H1 (cell line): ENCODE measurements at regions not wholly inside any gene's neighbourhood (a gene's known extent, or its start where the extent isn't known, plus 50 kb on each side); places are given as distances from the start of the nearest gene placed in this dataset.
A peak's percentile ranks its signal among the peaks of the same experiment; 100 is the strongest.

Experiments
- CTCF ChIA-PET: fragments of 300-600 bp; sonication (Branson Sonifier 250); formaldehyde crosslinking; loops from one replicate; lab custom pipeline; 2021; ENCODE audit not compliant: partially characterized antibody; lab: Charles Lee
- POLR2A ChIA-PET: fragments of 300-600 bp; sonication (Branson Sonifier 250); formaldehyde crosslinking; loops from one replicate; lab custom pipeline; 2021; ENCODE audit warnings: inconsistent platforms; ENCODE audit not compliant: partially characterized antibody; lab: Charles Lee
- DNase-seq, 2 experiments: peaks; one replicate each; pipeline versions ENCODE4 v3.0.0 to v3.0.0-alpha.2; 2010 to 2022; ENCODE audit warnings: low spot score in 2 of 2, low read depth in 1 of 2, mixed read lengths in 1 of 2
- FAIRE-seq: peaks from 2 replicates; lab custom pipeline; 2011; peaks lifted over from hg19 to GRCh38; lab: Jason Lieb, UNC
- H2AFZ ChIP-seq: 2 replicates; pipeline ENCODE4 v1.8.1; 2012; ENCODE audit warnings: low read length, inconsistent platforms
- H2AK5ac ChIP-seq: 2 replicates; pipeline ENCODE4 v1.6.1; 2013; ENCODE audit warnings: low read depth, low read length
- H2BK120ac ChIP-seq: replicated peaks from 2 replicates; pipeline ENCODE3; 2013; ENCODE audit warnings: low read depth, low read length, inconsistent platforms
- H2BK12ac ChIP-seq: 2 replicates; pipeline ENCODE4 v1.6.1; 2013; ENCODE audit warnings: low read depth, low read length
- H2BK15ac ChIP-seq: 2 replicates; pipeline ENCODE4 v1.6.1; 2013; ENCODE audit warnings: low read length
- H2BK20ac ChIP-seq: 2 replicates; pipeline ENCODE4 v1.6.1; 2013; ENCODE audit warnings: low read length
- H2BK5ac ChIP-seq: 2 replicates; pipeline ENCODE4 v1.6.1; 2013; ENCODE audit warnings: low read depth, low read length
- H3K14ac ChIP-seq: 2 replicates; pipeline ENCODE4 v1.6.1; 2013; ENCODE audit warnings: inconsistent platforms; ENCODE audit not compliant: insufficient read length
- H3K18ac ChIP-seq: 2 replicates; pipeline ENCODE4 v1.6.1; 2013; ENCODE audit warnings: low read length; ENCODE audit errors: extremely low read depth
- H3K23ac ChIP-seq: 2 replicates; pipeline ENCODE4 v1.6.1; 2013; ENCODE audit warnings: inconsistent platforms; ENCODE audit not compliant: insufficient read length
- H3K23me2 ChIP-seq: 2 replicates; pipeline ENCODE4 v1.6.1; 2013; ENCODE audit warnings: low read depth, low read length
- H3K27ac ChIP-seq: 2 replicates; pipeline ENCODE4 v1.6.1; 2011; ENCODE audit warnings: low read depth, low read length, inconsistent platforms
- H3K27me3 ChIP-seq, 4 experiments: replicated peaks in 1 of 4; 1 replicate in 1 of 4; 2 replicates in 3 of 4; pipeline versions ENCODE4 v1.6.1 to v1.8.1; 2011 to 2013; ENCODE audit warnings: low read length in 3 of 4, mild to moderate bottlenecking in 3 of 4, inconsistent platforms in 2 of 4, mixed read lengths in 2 of 4, moderate library complexity in 1 of 4; ENCODE audit not compliant: control insufficient read depth in 3 of 4, insufficient read depth in 3 of 4; ENCODE audit errors: extremely low read depth in 1 of 4
- H3K36me3 ChIP-seq, 4 experiments: 2 replicates each; pipeline versions ENCODE4 v1.6.1 to v1.8.1; 2011 to 2013; ENCODE audit warnings: mild to moderate bottlenecking in 4 of 4, low read length in 3 of 4, moderate library complexity in 2 of 4, control low read depth in 1 of 4, inconsistent platforms in 1 of 4; ENCODE audit not compliant: insufficient read depth in 4 of 4, control insufficient read depth in 2 of 4
- H3K4ac ChIP-seq: replicated peaks from 2 replicates; pipeline ENCODE3; 2013; ENCODE audit warnings: low read length, low read depth, mixed read lengths, inconsistent platforms; ENCODE audit not compliant: insufficient read length
- H3K4me1 ChIP-seq, 4 experiments: replicated peaks in 1 of 4; 1 replicate in 1 of 4; 2 replicates in 3 of 4; pipeline versions ENCODE4 v1.6.1 to v1.8.1; 2011 to 2013; ENCODE audit warnings: low read length in 3 of 4, inconsistent platforms in 2 of 4, mixed read lengths in 1 of 4; ENCODE audit not compliant: insufficient read depth in 4 of 4, control insufficient read depth in 3 of 4
- H3K4me2 ChIP-seq, 2 experiments: 2 replicates each; pipeline versions ENCODE4 v1.6.1 to v1.8.1; 2011 to 2013; ENCODE audit warnings: low read depth in 2 of 2, low read length in 2 of 2, control low read depth in 1 of 2, inconsistent platforms in 1 of 2, mild to moderate bottlenecking in 1 of 2; ENCODE audit not compliant: insufficient read depth in 1 of 2
- H3K4me3 ChIP-seq, 4 experiments: fragments of 200-600, 300-600 bp in 1 of 4; sonication (generic), shearing (Covaris generic), sonication (Bioruptor Twin) in 1 of 4; 2 replicates each; pipeline versions ENCODE4 v1.5.1 to v1.8.1; 2011 to 2016; ENCODE audit warnings: low read length in 4 of 4, low read depth in 3 of 4, control low read depth in 2 of 4, inconsistent platforms in 2 of 4, mild to moderate bottlenecking in 2 of 4, mixed read lengths in 1 of 4, moderate library complexity in 1 of 4; ENCODE audit not compliant: insufficient read depth in 2 of 4; ENCODE audit errors: extremely low read depth in 1 of 4
- H3K56ac ChIP-seq: replicated peaks from 2 replicates; pipeline ENCODE3; 2013; ENCODE audit warnings: low read depth, mild to moderate bottlenecking, mixed read lengths, low read length, inconsistent platforms; ENCODE audit not compliant: insufficient read length
- H3K79me1 ChIP-seq: 2 replicates; pipeline ENCODE4 v1.6.1; 2013; ENCODE audit warnings: low read depth, low read length, control low read depth
- H3K79me2 ChIP-seq, 2 experiments: 2 replicates each; pipeline versions ENCODE4 v1.6.1 to v1.8.1; 2012 to 2013; ENCODE audit warnings: low read length in 2 of 2, mild to moderate bottlenecking in 2 of 2, inconsistent platforms in 1 of 2; ENCODE audit not compliant: insufficient read depth in 2 of 2, control insufficient read depth in 1 of 2
- H3K9ac ChIP-seq, 4 experiments: replicated peaks in 1 of 4; 1 replicate in 1 of 4; 2 replicates in 3 of 4; pipeline versions ENCODE4 v1.6.1 to v1.8.1; 2011 to 2013; ENCODE audit warnings: low read depth in 3 of 4, low read length in 3 of 4, control low read depth in 2 of 4, mild to moderate bottlenecking in 2 of 4, moderate library complexity in 2 of 4, inconsistent platforms in 1 of 4; ENCODE audit errors: extremely low read depth in 1 of 4
- H3K9me3 ChIP-seq, 2 experiments: 2 replicates each; pipeline versions ENCODE4 v1.6.1 to v1.8.1; 2012 to 2013; ENCODE audit warnings: mild to moderate bottlenecking in 2 of 2, moderate library complexity in 2 of 2, control low read depth in 1 of 2, inconsistent platforms in 1 of 2, low read depth in 1 of 2, low read length in 1 of 2, mixed read lengths in 1 of 2; ENCODE audit not compliant: insufficient read depth in 2 of 2
- H4K20me1 ChIP-seq, 2 experiments: replicated peaks in 1 of 2; 2 replicates each; pipeline versions ENCODE3 to v1.8.1; 2011 to 2013; ENCODE audit warnings: inconsistent platforms in 2 of 2, low read length in 2 of 2, mild to moderate bottlenecking in 1 of 2; ENCODE audit not compliant: insufficient read depth in 2 of 2, control insufficient read depth in 1 of 2
- H4K5ac ChIP-seq: 2 replicates; pipeline ENCODE4 v1.6.1; 2013; ENCODE audit warnings: low read length, low read depth, mixed read lengths, inconsistent platforms; ENCODE audit not compliant: insufficient read length
- H4K8ac ChIP-seq: 2 replicates; pipeline ENCODE4 v1.8.0; 2013; ENCODE audit warnings: mild to moderate bottlenecking, moderate library complexity, low read length, inconsistent platforms; ENCODE audit not compliant: insufficient read depth; ENCODE audit errors: extremely low read depth
- H4K91ac ChIP-seq: replicated peaks from 2 replicates; pipeline ENCODE3; 2013; ENCODE audit warnings: low read length, mixed read lengths, inconsistent platforms; ENCODE audit not compliant: insufficient read length
- ATF2 ChIP-seq: IDR thresholded peaks from 2 replicates; pipeline ENCODE4 v1.6.1; 2012; ENCODE audit warnings: low read length, inconsistent platforms
- CBX5 ChIP-seq: fragments of 300-800, 300-1000 bp; sonication (generic); IDR thresholded peaks from 2 replicates; pipeline ENCODE4 v1.7.1; 2016; ENCODE audit warnings: antibody characterized with exemption, low read length, low read depth
- CEBPB ChIP-seq: IDR thresholded peaks from 2 replicates; pipeline ENCODE4 v1.6.1; 2012; ENCODE audit warnings: low read depth, low read length
- CHD1 ChIP-seq: IDR thresholded peaks from 2 replicates; pipeline ENCODE4 v1.6.1; 2012; ENCODE audit warnings: low read depth, low read length, improper control_type of control experiment
- GTF2F1 ChIP-seq: IDR thresholded peaks from 2 replicates; pipeline ENCODE4 v1.6.1; 2012; ENCODE audit warnings: low read depth, low read length, improper control_type of control experiment, borderline replicate concordance
- POLR2AphosphoS5 ChIP-seq: IDR thresholded peaks from 2 replicates; pipeline ENCODE4 v1.6.1; 2011; ENCODE audit warnings: low read depth, low read length
- POU5F1 ChIP-seq: IDR thresholded peaks from 2 replicates; pipeline ENCODE4 v1.6.1; 2011; ENCODE audit warnings: low read depth, mild to moderate bottlenecking, low read length, moderate library complexity
- SUZ12 ChIP-seq: fragments of 200-600 bp; sonication (generic); IDR thresholded peaks from 2 replicates; pipeline ENCODE4 v1.6.1; 2012; ENCODE audit warnings: mild to moderate bottlenecking, inconsistent platforms, low read length, moderate library complexity, mixed read lengths
- TEAD4 ChIP-seq: IDR thresholded peaks from 2 replicates; pipeline ENCODE4 v1.6.1; 2012; ENCODE audit warnings: low read depth, low read length, inconsistent platforms, mixed read lengths
- WGBS, 2 experiments: shearing (Covaris generic) in 1 of 2; methylation state at CpG; one replicate each; pipeline versions ENCODE4 v1.1.6 to v1.1.7; 2013 to 2015; ENCODE audit warnings: low lambda C conversion rate in 2 of 2, mixed read lengths in 2 of 2, inconsistent platforms in 1 of 2, low coverage in 1 of 2, missing lambda C conversion rate in 1 of 2; ENCODE audit not compliant: insufficient replicate concordance in 2 of 2, insufficient coverage in 1 of 2, insufficient read length in 1 of 2; ENCODE audit errors: extremely low coverage in 1 of 2, missing lambda C conversion rate in 1 of 2; 5-methylcytosine and 5-hydroxymethylcytosine counted together
- TF ChIP-seq, protein P1 (sequence below): IDR thresholded peaks from 2 replicates; pipeline ENCODE4 v1.6.1; 2012; ENCODE audit warnings: inconsistent platforms
- TF ChIP-seq, protein P2 (sequence below): IDR thresholded peaks from 2 replicates; pipeline ENCODE4 v1.6.1; 2011; ENCODE audit warnings: low read depth, mild to moderate bottlenecking, low read length; ENCODE audit not compliant: insufficient read depth

DNA sequence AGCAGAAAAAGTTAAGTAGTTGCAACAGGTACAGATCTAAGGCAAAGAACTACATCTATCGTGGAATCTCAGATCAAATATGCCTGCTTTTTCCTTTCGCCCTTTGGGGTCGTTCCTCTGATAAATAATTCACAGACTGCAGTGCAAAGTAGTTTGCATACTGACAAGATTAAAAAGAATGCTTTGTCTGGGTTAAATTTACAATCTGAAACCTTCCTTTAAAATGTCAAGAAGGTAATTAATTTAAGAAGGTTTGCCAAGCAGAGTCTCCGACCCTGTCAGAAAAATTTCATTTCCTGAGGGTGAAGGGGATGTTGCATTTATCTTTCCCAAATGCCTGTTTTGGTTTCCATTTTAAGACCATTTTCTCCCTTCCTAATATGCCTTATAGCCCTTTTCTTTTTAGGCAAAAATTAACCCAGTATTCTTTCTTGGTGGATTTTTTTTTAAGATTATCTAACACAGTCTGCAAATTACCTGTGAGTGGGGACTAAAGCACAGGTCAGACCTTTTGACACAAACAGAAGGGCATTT lies 406.9 kb downstream of the LRIG3 start:
- 89% methylated on average over 4 of the region's 4 CpGs; no CpG with 5 or more reads in 1 of the 2 experiments for WGBS, 2 experiments
- Histone ChIP-seq H3K56ac (no peak overlapping the region), H3K18ac (no peak overlapping the region), H3K79me2 (no peaks in the 10 kb centered on the region), H2AFZ (peak overlapping the region; percentile 11; the same call in 1 of the 2 replicates), H3K4me2 (no peak overlapping the region), H4K20me1 (no peaks in the 10 kb centered on the region), H3K27me3 (no peaks in the 10 kb centered on the region), H2BK5ac (no peak overlapping the region), H3K4me3 (no peak overlapping the region), H3K23me2 (no peaks in the 10 kb centered on the region), H2AK5ac (no peak overlapping the region), H3K4me1 (no peaks in the 10 kb centered on the region), H3K23ac (no peak overlapping the region), H4K8ac (no peak overlapping the region), H2BK12ac (no peak overlapping the region), H3K79me1 (no peaks in the 10 kb centered on the region), H3K27ac (no peak overlapping the region), H2BK15ac (no peak overlapping the region), H4K5ac (no peak overlapping the region), H2BK120ac (no peak overlapping the region), H3K4ac (no peak overlapping the region), H3K9ac (no peak overlapping the region), H3K9me3 (peaks cover 3 to 13% of the 10 kb centered on the region in 2 experiments; a peak in 3 of 4 replicates), H3K14ac (no peak overlapping the region), H4K91ac (no peak overlapping the region), H2BK20ac (no peak overlapping the region), H3K36me3 (no peaks in the 10 kb centered on the region)
- ChIA-PET POLR2A (no interaction called here), CTCF (no interaction called here)
- no peak for TF ChIP-seq CHD1
- TF ChIP-seq GTF2F1, result no peak
- no peak for TF ChIP-seq CBX5
- TF ChIP-seq, protein P1, sequence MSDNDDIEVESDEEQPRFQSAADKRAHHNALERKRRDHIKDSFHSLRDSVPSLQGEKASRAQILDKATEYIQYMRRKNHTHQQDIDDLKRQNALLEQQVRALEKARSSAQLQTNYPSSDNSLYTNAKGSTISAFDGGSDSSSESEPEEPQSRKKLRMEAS, result no peak
- TF ChIP-seq TEAD4, result no peak
- TF ChIP-seq POU5F1, result no peak
- TF ChIP-seq, protein P2, sequence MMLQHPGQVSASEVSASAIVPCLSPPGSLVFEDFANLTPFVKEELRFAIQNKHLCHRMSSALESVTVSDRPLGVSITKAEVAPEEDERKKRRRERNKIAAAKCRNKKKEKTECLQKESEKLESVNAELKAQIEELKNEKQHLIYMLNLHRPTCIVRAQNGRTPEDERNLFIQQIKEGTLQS, result no peak
- no peak for TF ChIP-seq CEBPB
- TF ChIP-seq ATF2, result no peak
- TF ChIP-seq POLR2AphosphoS5, result no peak
- TF ChIP-seq SUZ12, result no peak
- FAIRE-seq (no peak), DNase-seq (no peak)
